Medulla oblongata (tissue), 1 donor: ENCODE measurements at regions not wholly inside any gene's neighbourhood (a gene's known extent, or its start where the extent isn't known, plus 50 kb on each side); places are given as distances from the start of the nearest gene placed in this dataset.
"Not testable (repeated sequence)": the region's sequence is repeated elsewhere in the genome, so short reads cannot be mapped to it uniquely, and the experiment has no call there.

ENCODE experiments used
- DNase-seq: peaks from one replicate; pipeline ENCODE4 v3.0.0-alpha.2; 2015; ENCODE audit errors: extremely low spot score

GRCh38 chr18:52054324-52054723, 285.7 kb upstream of the DCC start:
- no peak for DNase-seq

GRCh38 chr18:52060607-52061304, 279.2 kb upstream of the DCC start:
- DNase-seq = no peak

- no peak for DNase-seq
Measured at GRCh38 chr18:52063923-52064322, 276.1 kb upstream of the DCC start.

- DNase-seq = no peak
Measured at GRCh38 chr18:52069201-52069600, 270.8 kb upstream of the DCC start.

GRCh38 chr18:52070291-52070756, 269.7 kb upstream of the DCC start:
- DNase-seq = no peak

GRCh38 chr18:52077251-52077983, 262.6 kb upstream of the DCC start:
- no peak for DNase-seq

GRCh38 chr18:52082246-52082645, 257.8 kb upstream of the DCC start:
- DNase-seq = no peak

GRCh38 chr18:52087140-52087539, 252.9 kb upstream of the DCC start:
- no peak for DNase-seq

GRCh38 chr18:52090005-52090404, 250.0 kb upstream of the DCC start:
- DNase-seq = no peak

GRCh38 chr18:52093171-52093570, 246.8 kb upstream of the DCC start:
- no peak for DNase-seq

GRCh38 chr18:52118684-52119083, 221.3 kb upstream of the DCC start:
- DNase-seq = no peak

- DNase-seq = no peak
Measured at GRCh38 chr18:52130624-52131301, 209.2 kb upstream of the DCC start.

GRCh38 chr18:52131845-52132244, 208.2 kb upstream of the DCC start:
- DNase-seq = no peak

- DNase-seq = no peak
Measured at GRCh38 chr18:52136532-52136931, 203.5 kb upstream of the DCC start.

- no peak for DNase-seq
Measured at GRCh38 chr18:52140986-52141385, 199.0 kb upstream of the DCC start.

- no peak for DNase-seq
Measured at GRCh38 chr18:52150050-52150449, 189.9 kb upstream of the DCC start.

- DNase-seq = no peak
Measured at GRCh38 chr18:52152036-52152435, 188.0 kb upstream of the DCC start.

GRCh38 chr18:52156166-52156565, 183.8 kb upstream of the DCC start:
- DNase-seq = no peak

- DNase-seq = no peak
Measured at GRCh38 chr18:52160636-52161035, 179.4 kb upstream of the DCC start.

- DNase-seq = no peak
Measured at GRCh38 chr18:52163478-52163877, 176.5 kb upstream of the DCC start.

GRCh38 chr18:52168131-52168530, 171.9 kb upstream of the DCC start:
- not testable (repeated sequence) for DNase-seq

- DNase-seq = no peak
Measured at GRCh38 chr18:52174220-52174619, 165.8 kb upstream of the DCC start.

- DNase-seq = no peak
Measured at GRCh38 chr18:52175406-52175805, 164.6 kb upstream of the DCC start.
